ENCODE measurements at regions not wholly inside any gene's neighbourhood (a gene's known extent, or its start where the extent isn't known, plus 50 kb on each side); places are given as distances from the start of the nearest gene placed in this dataset.
"Not testable (repeated sequence)": the region's sequence is repeated elsewhere in the genome, so short reads cannot be mapped to it uniquely, and the experiment has no call there.

GRCh38 chr2:158882297-158882696, 86.1 kb upstream of the TANC1 start:
- DNase-seq (ENCODE audit: low spot score) (no peak), ATAC-seq (no peak)
- Mint-ChIP-seq H3K9me3 (no peaks in the 10 kb centered on the region), H3K36me3 (ENCODE audit: low read depth) (no peaks in the 10 kb centered on the region), H3K27me3 (ENCODE audit: insufficient read depth, low read depth, poor library complexity) (no peaks in the 10 kb centered on the region), H3K4me3 (no peak overlapping the region), H3K4me1 (peaks cover 10% of the 10 kb centered on the region; the same call in 2 of the 3 replicates), H3K27ac (no peak overlapping the region)
- Histone ChIP-seq H4K20me1 (replicated peaks; ENCODE audit: insufficient read depth) (no peaks in the 10 kb centered on the region), H3K9me2 (ENCODE audit: insufficient read depth) (no peaks in the 10 kb centered on the region), H3K4me3 (no peak overlapping the region), H3K27ac (ENCODE audit: low read depth) (no peak overlapping the region), H3F3A (replicated peaks; ENCODE audit: low read depth) (no peaks in the 10 kb centered on the region), H2AFZ (no peak overlapping the region), H3K27me3 (ENCODE audit: insufficient read depth) (no peaks in the 10 kb centered on the region), H3K4me2 (no peak overlapping the region), H3K36me3 (ENCODE audit: insufficient read depth) (no peaks in the 10 kb centered on the region), H3K79me2 (replicated peaks; ENCODE audit: insufficient read depth) (no peaks in the 10 kb centered on the region), H3K4me1 (ENCODE audit: insufficient read depth) (no peaks in the 10 kb centered on the region)
- TF ChIP-seq, protein P1, sequence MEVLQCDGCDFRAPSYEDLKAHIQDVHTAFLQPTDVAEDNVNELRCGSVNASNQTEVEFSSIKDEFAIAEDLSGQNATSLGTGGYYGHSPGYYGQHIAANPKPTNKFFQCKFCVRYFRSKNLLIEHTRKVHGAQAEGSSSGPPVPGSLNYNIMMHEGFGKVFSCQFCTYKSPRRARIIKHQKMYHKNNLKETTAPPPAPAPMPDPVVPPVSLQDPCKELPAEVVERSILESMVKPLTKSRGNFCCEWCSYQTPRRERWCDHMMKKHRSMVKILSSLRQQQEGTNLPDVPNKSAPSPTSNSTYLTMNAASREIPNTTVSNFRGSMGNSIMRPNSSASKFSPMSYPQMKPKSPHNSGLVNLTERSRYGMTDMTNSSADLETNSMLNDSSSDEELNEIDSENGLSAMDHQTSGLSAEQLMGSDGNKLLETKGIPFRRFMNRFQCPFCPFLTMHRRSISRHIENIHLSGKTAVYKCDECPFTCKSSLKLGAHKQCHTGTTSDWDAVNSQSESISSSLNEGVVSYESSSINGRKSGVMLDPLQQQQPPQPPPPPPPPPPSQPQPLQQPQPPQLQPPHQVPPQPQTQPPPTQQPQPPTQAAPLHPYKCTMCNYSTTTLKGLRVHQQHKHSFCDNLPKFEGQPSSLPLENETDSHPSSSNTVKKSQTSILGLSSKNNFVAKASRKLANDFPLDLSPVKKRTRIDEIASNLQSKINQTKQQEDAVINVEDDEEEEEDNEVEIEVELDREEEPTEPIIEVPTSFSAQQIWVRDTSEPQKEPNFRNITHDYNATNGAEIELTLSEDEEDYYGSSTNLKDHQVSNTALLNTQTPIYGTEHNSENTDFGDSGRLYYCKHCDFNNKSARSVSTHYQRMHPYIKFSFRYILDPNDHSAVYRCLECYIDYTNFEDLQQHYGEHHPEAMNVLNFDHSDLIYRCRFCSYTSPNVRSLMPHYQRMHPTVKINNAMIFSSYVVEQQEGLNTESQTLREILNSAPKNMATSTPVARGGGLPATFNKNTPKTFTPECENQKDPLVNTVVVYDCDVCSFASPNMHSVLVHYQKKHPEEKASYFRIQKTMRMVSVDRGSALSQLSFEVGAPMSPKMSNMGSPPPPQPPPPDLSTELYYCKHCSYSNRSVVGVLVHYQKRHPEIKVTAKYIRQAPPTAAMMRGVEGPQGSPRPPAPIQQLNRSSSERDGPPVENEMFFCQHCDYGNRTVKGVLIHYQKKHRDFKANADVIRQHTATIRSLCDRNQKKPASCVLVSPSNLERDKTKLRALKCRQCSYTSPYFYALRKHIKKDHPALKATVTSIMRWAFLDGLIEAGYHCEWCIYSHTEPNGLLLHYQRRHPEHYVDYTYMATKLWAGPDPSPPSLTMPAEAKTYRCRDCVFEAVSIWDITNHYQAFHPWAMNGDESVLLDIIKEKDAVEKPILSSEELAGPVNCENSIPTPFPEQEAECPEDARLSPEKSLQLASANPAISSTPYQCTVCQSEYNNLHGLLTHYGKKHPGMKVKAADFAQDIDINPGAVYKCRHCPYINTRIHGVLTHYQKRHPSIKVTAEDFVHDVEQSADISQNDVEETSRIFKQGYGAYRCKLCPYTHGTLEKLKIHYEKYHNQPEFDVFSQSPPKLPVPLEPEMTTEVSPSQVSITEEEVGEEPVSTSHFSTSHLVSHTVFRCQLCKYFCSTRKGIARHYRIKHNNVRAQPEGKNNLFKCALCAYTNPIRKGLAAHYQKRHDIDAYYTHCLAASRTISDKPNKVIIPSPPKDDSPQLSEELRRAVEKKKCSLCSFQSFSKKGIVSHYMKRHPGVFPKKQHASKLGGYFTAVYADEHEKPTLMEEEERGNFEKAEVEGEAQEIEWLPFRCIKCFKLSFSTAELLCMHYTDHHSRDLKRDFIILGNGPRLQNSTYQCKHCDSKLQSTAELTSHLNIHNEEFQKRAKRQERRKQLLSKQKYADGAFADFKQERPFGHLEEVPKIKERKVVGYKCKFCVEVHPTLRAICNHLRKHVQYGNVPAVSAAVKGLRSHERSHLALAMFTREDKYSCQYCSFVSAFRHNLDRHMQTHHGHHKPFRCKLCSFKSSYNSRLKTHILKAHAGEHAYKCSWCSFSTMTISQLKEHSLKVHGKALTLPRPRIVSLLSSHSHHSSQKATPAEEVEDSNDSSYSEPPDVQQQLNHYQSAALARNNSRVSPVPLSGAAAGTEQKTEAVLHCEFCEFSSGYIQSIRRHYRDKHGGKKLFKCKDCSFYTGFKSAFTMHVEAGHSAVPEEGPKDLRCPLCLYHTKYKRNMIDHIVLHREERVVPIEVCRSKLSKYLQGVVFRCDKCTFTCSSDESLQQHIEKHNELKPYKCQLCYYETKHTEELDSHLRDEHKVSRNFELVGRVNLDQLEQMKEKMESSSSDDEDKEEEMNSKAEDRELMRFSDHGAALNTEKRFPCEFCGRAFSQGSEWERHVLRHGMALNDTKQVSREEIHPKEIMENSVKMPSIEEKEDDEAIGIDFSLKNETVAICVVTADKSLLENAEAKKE (CRISPR knock-in tag; IDR thresholded peaks at IDR 0.05), result no peak
- TF ChIP-seq POLR2AphosphoS5 (IDR thresholded peaks at IDR 0.05; ENCODE audit: low read depth), result no peak
- no peak for TF ChIP-seq NANOG (IDR thresholded peaks at IDR 0.05; ENCODE audit: borderline replicate concordance)
- TF ChIP-seq ZNF331 (CRISPR knock-in tag; IDR thresholded peaks at IDR 0.05; ENCODE audit: low read depth), result no peak
- TF ChIP-seq, protein P2, sequence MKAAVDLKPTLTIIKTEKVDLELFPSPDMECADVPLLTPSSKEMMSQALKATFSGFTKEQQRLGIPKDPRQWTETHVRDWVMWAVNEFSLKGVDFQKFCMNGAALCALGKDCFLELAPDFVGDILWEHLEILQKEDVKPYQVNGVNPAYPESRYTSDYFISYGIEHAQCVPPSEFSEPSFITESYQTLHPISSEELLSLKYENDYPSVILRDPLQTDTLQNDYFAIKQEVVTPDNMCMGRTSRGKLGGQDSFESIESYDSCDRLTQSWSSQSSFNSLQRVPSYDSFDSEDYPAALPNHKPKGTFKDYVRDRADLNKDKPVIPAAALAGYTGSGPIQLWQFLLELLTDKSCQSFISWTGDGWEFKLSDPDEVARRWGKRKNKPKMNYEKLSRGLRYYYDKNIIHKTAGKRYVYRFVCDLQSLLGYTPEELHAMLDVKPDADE (IDR thresholded peaks at IDR 0.05), result no peak
- TF ChIP-seq ZNF114 (CRISPR knock-in tag; IDR thresholded peaks at IDR 0.05), result no peak
- TF ChIP-seq EZH2 (IDR thresholded peaks at IDR 0.05; ENCODE audit: low read depth, unreplicated experiment), result no peak
- TF ChIP-seq CREB1 (CRISPR knock-in tag; IDR thresholded peaks at IDR 0.05; ENCODE audit: low read depth), result no peak
- TF ChIP-seq, protein P3, sequence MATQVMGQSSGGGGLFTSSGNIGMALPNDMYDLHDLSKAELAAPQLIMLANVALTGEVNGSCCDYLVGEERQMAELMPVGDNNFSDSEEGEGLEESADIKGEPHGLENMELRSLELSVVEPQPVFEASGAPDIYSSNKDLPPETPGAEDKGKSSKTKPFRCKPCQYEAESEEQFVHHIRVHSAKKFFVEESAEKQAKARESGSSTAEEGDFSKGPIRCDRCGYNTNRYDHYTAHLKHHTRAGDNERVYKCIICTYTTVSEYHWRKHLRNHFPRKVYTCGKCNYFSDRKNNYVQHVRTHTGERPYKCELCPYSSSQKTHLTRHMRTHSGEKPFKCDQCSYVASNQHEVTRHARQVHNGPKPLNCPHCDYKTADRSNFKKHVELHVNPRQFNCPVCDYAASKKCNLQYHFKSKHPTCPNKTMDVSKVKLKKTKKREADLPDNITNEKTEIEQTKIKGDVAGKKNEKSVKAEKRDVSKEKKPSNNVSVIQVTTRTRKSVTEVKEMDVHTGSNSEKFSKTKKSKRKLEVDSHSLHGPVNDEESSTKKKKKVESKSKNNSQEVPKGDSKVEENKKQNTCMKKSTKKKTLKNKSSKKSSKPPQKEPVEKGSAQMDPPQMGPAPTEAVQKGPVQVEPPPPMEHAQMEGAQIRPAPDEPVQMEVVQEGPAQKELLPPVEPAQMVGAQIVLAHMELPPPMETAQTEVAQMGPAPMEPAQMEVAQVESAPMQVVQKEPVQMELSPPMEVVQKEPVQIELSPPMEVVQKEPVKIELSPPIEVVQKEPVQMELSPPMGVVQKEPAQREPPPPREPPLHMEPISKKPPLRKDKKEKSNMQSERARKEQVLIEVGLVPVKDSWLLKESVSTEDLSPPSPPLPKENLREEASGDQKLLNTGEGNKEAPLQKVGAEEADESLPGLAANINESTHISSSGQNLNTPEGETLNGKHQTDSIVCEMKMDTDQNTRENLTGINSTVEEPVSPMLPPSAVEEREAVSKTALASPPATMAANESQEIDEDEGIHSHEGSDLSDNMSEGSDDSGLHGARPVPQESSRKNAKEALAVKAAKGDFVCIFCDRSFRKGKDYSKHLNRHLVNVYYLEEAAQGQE (IDR thresholded peaks at IDR 0.05; ENCODE audit: unreplicated experiment), result no peak

DNA sequence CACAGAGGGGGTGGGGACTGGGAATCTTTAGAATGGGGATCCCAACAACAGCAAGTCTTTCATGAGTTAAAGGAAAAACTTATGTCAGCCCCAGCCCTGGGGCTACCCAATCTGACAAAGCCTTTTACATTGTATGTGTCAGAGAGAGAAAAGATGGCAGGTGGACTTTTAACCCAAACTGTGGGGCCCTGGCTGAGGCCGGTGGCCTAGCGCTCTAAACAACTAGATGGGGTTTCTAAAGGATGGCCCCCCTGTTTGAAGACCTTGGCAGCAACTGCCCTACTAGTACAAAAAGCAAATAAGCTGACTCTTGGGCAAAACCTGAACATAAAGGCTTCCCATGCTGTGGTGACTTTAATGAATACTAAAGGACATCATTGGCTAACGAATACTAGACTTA, 83.9 kb upstream of the TANC1 start:
- H3K4me2 ChIP-seq; H3K27ac Mint-ChIP-seq; H3K4me1 ChIP-seq (ENCODE audit: insufficient read depth); H3K27ac ChIP-seq (ENCODE audit: low read depth); ATAC-seq; H3K36me3 Mint-ChIP-seq (ENCODE audit: low read depth); H3K4me1 Mint-ChIP-seq; H3K9me2 ChIP-seq (ENCODE audit: insufficient read depth); H3K9me3 Mint-ChIP-seq; H3K79me2 ChIP-seq (replicated peaks; ENCODE audit: insufficient read depth); H4K20me1 ChIP-seq (replicated peaks; ENCODE audit: insufficient read depth); H3F3A ChIP-seq (replicated peaks; ENCODE audit: low read depth); DNase-seq (ENCODE audit: low spot score); H3K36me3 ChIP-seq (ENCODE audit: insufficient read depth); H3K4me3 Mint-ChIP-seq; H3K27me3 Mint-ChIP-seq (ENCODE audit: insufficient read depth, low read depth, poor library complexity); H3K4me3 ChIP-seq; H3K27me3 ChIP-seq (ENCODE audit: insufficient read depth); H2AFZ ChIP-seq: not testable (repeated sequence)
